Naive thymus-derived CD4-positive, alpha-beta T cell (primary cell): ENCODE measurements at regions not wholly inside any gene's neighbourhood (a gene's known extent, or its start where the extent isn't known, plus 50 kb on each side); places are given as distances from the start of the nearest gene placed in this dataset.

ENCODE experiments used
- ATAC-seq: fragments of 150-1000 bp; cut with Tn5 transposase; 2 replicates; pipeline ENCODE4 v1.10.0; 2021; ENCODE audit warnings: mild to moderate bottlenecking, moderate library complexity
- CTCF ChIA-PET: fragments of 350-600 bp; sonication (Branson Sonifier 250); formaldehyde crosslinking; loops from one replicate; lab custom pipeline; 2021; ENCODE audit warnings: antibody characterized with exemption; lab: Charles Lee
- POLR2A ChIA-PET: fragments of 350-600 bp; sonication (Branson Sonifier 250); formaldehyde crosslinking; loops from one replicate; lab custom pipeline; 2021; ENCODE audit warnings: antibody characterized with exemption, inconsistent platforms; lab: Charles Lee
- DNase-seq, 9 donors: peaks; one replicate each; pipeline versions ENCODE4 v3.0.0 to v3.0.0-alpha.2; 2020 to 2022; ENCODE audit warnings: mixed read lengths in 1 of 9
- H3K27ac ChIP-seq: one replicate; pipeline ENCODE4 v1.7.0; 2013; ENCODE audit warnings: mild to moderate bottlenecking, low read depth, low read length, moderate library complexity
- H3K27me3 ChIP-seq, 2 donors: one replicate each; pipeline ENCODE4 v1.7.0; 2013; ENCODE audit warnings: low read length in 2 of 2, mild to moderate bottlenecking in 2 of 2, moderate library complexity in 2 of 2; ENCODE audit not compliant: control insufficient read depth in 2 of 2, insufficient read depth in 2 of 2
- H3K36me3 ChIP-seq, 3 experiments: 1 replicate in 2 of 3; 2 replicates in 1 of 3; pipeline ENCODE4 v1.7.0; 2013; ENCODE audit warnings: low read length in 3 of 3, mild to moderate bottlenecking in 3 of 3, moderate library complexity in 1 of 3; ENCODE audit not compliant: insufficient read depth in 3 of 3, control insufficient read depth in 2 of 3
- H3K4me1 ChIP-seq, 2 donors: one replicate each; pipeline ENCODE4 v1.7.0; 2013; ENCODE audit warnings: low read length in 2 of 2, mild to moderate bottlenecking in 2 of 2, moderate library complexity in 1 of 2; ENCODE audit not compliant: control insufficient read depth in 2 of 2, insufficient read depth in 2 of 2
- H3K4me3 ChIP-seq: 2 replicates; pipeline ENCODE4 v1.7.0; 2013; ENCODE audit warnings: mild to moderate bottlenecking, low read length
- H3K9me3 ChIP-seq, 3 experiments: 1 replicate in 2 of 3; 2 replicates in 1 of 3; pipeline ENCODE4 v1.7.0; 2013; ENCODE audit warnings: low read length in 3 of 3; ENCODE audit not compliant: control insufficient read depth in 2 of 3
- H3K27ac Mint-ChIP-seq, 9 donors: one replicate each; pipeline ENCODE4 v1.8.0; 2020 to 2022; ENCODE audit warnings: mixed read lengths in 9 of 9, mild to moderate bottlenecking in 8 of 9, moderate library complexity in 5 of 9, inconsistent platforms in 2 of 9
- H3K27me3 Mint-ChIP-seq, 5 donors: one replicate each; pipeline ENCODE4 v1.8.0; 2021 to 2022; ENCODE audit warnings: mixed read lengths in 5 of 5, mild to moderate bottlenecking in 1 of 5
- H3K36me3 Mint-ChIP-seq, 5 donors: one replicate each; pipeline ENCODE4 v1.8.0; 2020 to 2022; ENCODE audit warnings: mixed read lengths in 5 of 5, mild to moderate bottlenecking in 3 of 5, inconsistent platforms in 1 of 5
- H3K4me1 Mint-ChIP-seq, 7 donors: one replicate each; pipeline ENCODE4 v1.8.0; 2020 to 2022; ENCODE audit warnings: mixed read lengths in 7 of 7, mild to moderate bottlenecking in 3 of 7, inconsistent platforms in 1 of 7
- H3K4me3 Mint-ChIP-seq, 10 donors: one replicate each; pipeline ENCODE4 v1.8.0; 2020 to 2022; ENCODE audit warnings: mild to moderate bottlenecking in 10 of 10, mixed read lengths in 10 of 10, moderate library complexity in 6 of 10, inconsistent platforms in 2 of 10
- H3K9me3 Mint-ChIP-seq, 11 donors: one replicate each; pipeline ENCODE4 v1.8.0; 2020 to 2022; ENCODE audit warnings: mixed read lengths in 11 of 11, mild to moderate bottlenecking in 4 of 11, inconsistent platforms in 1 of 11, moderate library complexity in 1 of 11
- intact Hi-C, 2 donors: fragments of 100-400 bp; cut with micrococcal nuclease; formaldehyde crosslinking; loops; one replicate each; pipeline ENCODE4 v1.15.1; 2023

DNA sequence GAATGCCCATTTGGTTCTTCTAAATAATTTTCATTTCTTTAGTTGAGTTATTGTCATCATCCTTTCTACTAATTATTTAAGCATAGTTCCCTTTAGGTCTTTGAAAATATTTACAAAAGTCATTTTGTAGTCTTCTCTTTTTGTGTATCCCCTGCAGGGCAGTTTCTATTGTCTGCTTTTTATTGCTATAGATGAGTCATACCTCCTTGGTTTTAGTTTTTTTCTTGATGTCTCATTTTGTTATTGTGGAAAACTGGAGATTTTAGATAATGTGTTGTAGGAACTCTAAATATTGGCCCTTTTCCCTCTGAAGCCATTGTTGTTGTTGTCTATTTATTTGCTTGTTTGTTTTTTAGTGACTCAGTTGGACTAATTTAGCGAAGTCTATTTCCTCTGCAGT lies 387.9 kb downstream of the NUF2 start:
- Histone ChIP-seq H3K36me3 (no peaks in the 10 kb centered on the region), H3K27me3 (no peaks in the 10 kb centered on the region), H3K9me3 (no peaks in the 10 kb centered on the region), H3K4me3 (no peak overlapping the region), H3K4me1 (no peaks in the 10 kb centered on the region), H3K27ac (no peak overlapping the region)
- ATAC-seq, result no peak
- Mint-ChIP-seq H3K27me3 (peaks cover 0 to 6% (median 0%) of the 10 kb centered on the region in 5 donors), H3K4me1 (no peaks in the 10 kb centered on the region), H3K4me3 (no peak overlapping the region), H3K9me3 (peaks cover 0 to 22% (median 4%) of the 10 kb centered on the region in 11 donors), H3K36me3 (no peaks in the 10 kb centered on the region), H3K27ac (no peak overlapping the region)
- intact Hi-C loops, result no loop called here
- POLR2A ChIA-PET, result interaction anchor here (0.7 kb wide), 1 partner anchor 46 kb away, joined by 3 read pairs; no protein-coding TSS in a partner anchor
- CTCF ChIA-PET, result no interaction called here
- no peak for DNase-seq

DNA sequence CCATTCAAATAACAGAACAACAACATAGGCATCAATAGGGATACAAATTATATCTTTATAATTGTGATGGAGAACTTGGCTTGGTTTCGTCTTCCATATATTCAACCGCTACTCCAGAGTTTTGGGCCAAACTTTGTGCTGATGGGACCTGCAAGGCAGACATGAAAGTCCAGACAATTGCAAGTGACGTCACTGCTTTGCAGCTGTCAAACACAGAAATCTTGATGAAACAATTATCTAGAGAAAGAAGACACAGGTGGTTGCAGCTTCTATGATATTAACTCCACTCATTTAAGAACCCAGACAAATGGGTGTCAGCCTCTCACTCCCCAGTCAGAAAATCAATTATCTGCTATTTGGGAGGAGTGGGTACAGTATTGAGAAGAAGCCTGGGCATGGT lies 390.6 kb downstream of the NUF2 start:
- H3K9me3 Mint-ChIP-seq, result peaks cover 0 to 19% (median 4%) of the 10 kb centered on the region in 11 donors
- no peaks in the 10 kb centered on the region for H3K4me1 Mint-ChIP-seq
- Histone ChIP-seq H3K27ac (no peak overlapping the region), H3K36me3 (no peaks in the 10 kb centered on the region), H3K9me3 (no peaks in the 10 kb centered on the region), H3K4me3 (no peak overlapping the region), H3K27me3 (no peaks in the 10 kb centered on the region), H3K4me1 (no peaks in the 10 kb centered on the region)
- ATAC-seq (no peak), DNase-seq (no peak)
- no peaks in the 10 kb centered on the region for H3K36me3 Mint-ChIP-seq
- intact Hi-C loops, result no loop called here
- H3K27ac Mint-ChIP-seq, result no peak overlapping the region
- H3K4me3 Mint-ChIP-seq, result no peak overlapping the region
- no peaks in the 10 kb centered on the region for H3K27me3 Mint-ChIP-seq
- CTCF ChIA-PET, result no interaction called here
- POLR2A ChIA-PET, result no interaction called here

DNA sequence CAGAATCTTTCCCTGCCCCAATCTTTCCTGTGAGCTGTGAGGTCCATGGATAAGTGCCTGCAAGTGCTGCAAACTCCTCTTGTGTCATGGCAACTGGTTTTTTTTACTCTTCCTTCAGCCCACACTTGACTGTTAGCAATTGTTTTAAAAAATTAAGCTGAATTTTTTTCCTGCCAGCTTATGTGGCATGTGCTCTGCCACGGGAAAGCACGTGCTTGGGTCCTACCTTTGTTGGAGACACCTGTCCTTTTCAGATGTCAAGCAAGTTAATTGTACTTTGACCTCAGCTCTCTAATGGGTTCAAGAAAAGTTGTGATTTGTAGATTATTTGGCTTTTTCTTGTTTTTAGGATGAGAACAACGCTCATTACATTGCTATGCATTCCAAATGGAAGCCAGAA lies 398.5 kb downstream of the NUF2 start:
- Mint-ChIP-seq H3K27ac (no peak overlapping the region), H3K27me3 (no peaks in the 10 kb centered on the region), H3K9me3 (peaks cover 2 to 52% (median 16%) of the 10 kb centered on the region in 11 donors), H3K4me3 (no peak overlapping the region), H3K36me3 (peaks cover 0 to 4% (median 0%) of the 10 kb centered on the region in 5 donors), H3K4me1 (no peaks in the 10 kb centered on the region)
- ChIA-PET CTCF (no interaction called here), POLR2A (no interaction called here)
- H3K4me3 ChIP-seq, result no peak overlapping the region
- H3K36me3 ChIP-seq, result no peaks in the 10 kb centered on the region
- H3K27me3 ChIP-seq, result no peaks in the 10 kb centered on the region
- H3K27ac ChIP-seq, result no peak overlapping the region
- H3K9me3 ChIP-seq, result no peaks in the 10 kb centered on the region
- ATAC-seq (no peak), DNase-seq (no peak)
- intact Hi-C loops, result no loop called here
- no peaks in the 10 kb centered on the region for H3K4me1 ChIP-seq

DNA sequence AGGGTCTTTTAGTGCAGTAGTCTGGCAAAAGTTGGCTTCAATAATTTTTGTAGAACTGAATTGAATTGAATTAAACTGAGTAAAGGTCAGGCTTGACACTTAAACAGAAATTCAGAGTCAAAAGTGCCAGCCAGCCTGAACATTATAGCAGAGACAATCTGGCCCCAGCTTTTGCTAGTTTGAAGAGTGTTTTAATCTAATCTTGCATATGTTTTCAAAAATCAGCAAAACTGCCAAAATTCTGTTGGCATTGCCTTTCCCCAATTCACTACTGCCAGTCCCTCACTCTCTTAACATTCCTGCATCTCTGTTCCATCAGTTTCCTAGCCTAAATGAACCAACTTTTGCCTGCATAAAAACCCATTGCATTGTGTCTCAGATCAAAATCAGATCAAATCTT lies 403.8 kb downstream of the NUF2 start:
- no peak overlapping the region for H3K27ac ChIP-seq
- POLR2A ChIA-PET, result no interaction called here
- no peak overlapping the region for H3K4me3 Mint-ChIP-seq

DNA sequence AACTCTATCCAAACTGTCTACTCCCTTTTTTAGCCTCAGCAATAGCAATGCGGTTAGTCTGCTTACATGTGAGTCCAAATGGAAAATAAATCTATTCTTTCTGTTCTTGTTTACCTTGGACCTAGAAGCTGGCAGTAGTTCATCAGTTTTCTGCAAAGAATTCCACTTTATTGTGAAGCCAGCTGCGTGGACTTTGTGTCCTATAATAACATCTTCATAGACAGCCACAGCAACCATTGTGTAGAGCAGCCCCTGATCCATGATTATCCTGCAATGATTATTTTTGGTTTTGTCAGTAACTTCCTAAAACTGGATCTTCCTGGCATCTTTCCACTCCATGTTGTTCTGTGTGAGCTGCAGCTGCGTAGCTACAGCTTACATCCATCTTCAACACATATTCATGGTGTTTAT lies 408.7 kb downstream of the NUF2 start:
- H3K36me3 Mint-ChIP-seq, result no peaks in the 10 kb centered on the region
- Histone ChIP-seq H3K27ac (no peak overlapping the region), H3K4me3 (no peak overlapping the region), H3K27me3 (no peaks in the 10 kb centered on the region), H3K4me1 (no peaks in the 10 kb centered on the region), H3K36me3 (no peaks in the 10 kb centered on the region), H3K9me3 (no peaks in the 10 kb centered on the region)
- CTCF ChIA-PET, result no interaction called here
- H3K4me3 Mint-ChIP-seq, result no peak overlapping the region
- H3K27ac Mint-ChIP-seq, result no peak overlapping the region
- H3K27me3 Mint-ChIP-seq, result no peaks in the 10 kb centered on the region
- POLR2A ChIA-PET, result no interaction called here
- DNase-seq (no peak), ATAC-seq (no peak)
- peaks cover 0 to 17% (median 6%) of the 10 kb centered on the region in 11 donors for H3K9me3 Mint-ChIP-seq
- H3K4me1 Mint-ChIP-seq, result no peaks in the 10 kb centered on the region
- intact Hi-C loops, result no loop called here

More for the DNA sequence above, 403.8 kb downstream of the NUF2 start:
- no peaks in the 10 kb centered on the region for H3K27me3 Mint-ChIP-seq
- H3K9me3 Mint-ChIP-seq, result peaks cover 2 to 21% (median 9%) of the 10 kb centered on the region in 11 donors
- no peaks in the 10 kb centered on the region for H3K27me3 ChIP-seq
- intact Hi-C loops, result no loop called here
- no peak overlapping the region for H3K27ac Mint-ChIP-seq
- DNase-seq (no peak), ATAC-seq (no peak)
- CTCF ChIA-PET, result no interaction called here
- no peaks in the 10 kb centered on the region for H3K4me1 ChIP-seq
- H3K9me3 ChIP-seq, result no peaks in the 10 kb centered on the region
- no peaks in the 10 kb centered on the region for H3K36me3 ChIP-seq
- H3K4me3 ChIP-seq, result no peak overlapping the region
- no peaks in the 10 kb centered on the region for H3K36me3 Mint-ChIP-seq
- H3K4me1 Mint-ChIP-seq, result no peaks in the 10 kb centered on the region

DNA sequence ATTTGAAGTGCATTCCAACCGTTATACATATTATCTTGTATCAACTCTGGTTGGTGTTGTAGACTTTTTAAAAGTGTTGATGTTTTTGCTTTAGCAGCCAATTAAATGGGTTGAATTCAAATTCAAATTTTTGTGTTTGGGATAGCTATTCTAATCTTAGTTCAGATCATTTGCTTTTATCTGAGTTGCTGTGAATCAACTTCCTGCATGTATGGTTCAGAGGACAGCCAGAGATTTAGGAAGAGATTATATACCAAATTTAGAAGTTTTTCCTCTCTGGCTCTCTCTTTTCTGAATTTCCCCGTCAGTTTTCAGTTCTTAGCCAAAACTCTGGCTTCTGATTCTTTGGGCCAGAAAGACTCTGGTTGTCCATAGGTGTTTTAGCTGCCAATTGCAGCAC lies 415.5 kb downstream of the NUF2 start:
- intact Hi-C loops, result no loop called here
- Histone ChIP-seq H3K9me3 (no peaks in the 10 kb centered on the region), H3K27me3 (no peaks in the 10 kb centered on the region), H3K4me3 (no peak overlapping the region), H3K27ac (no peak overlapping the region), H3K4me1 (no peaks in the 10 kb centered on the region), H3K36me3 (no peaks in the 10 kb centered on the region)
- H3K9me3 Mint-ChIP-seq, result peaks cover 0 to 22% (median 5%) of the 10 kb centered on the region in 11 donors
- DNase-seq, result no peak
- H3K4me3 Mint-ChIP-seq, result no peak overlapping the region
- no peaks in the 10 kb centered on the region for H3K36me3 Mint-ChIP-seq
- CTCF ChIA-PET, result no interaction called here
- no peaks in the 10 kb centered on the region for H3K27me3 Mint-ChIP-seq
- H3K4me1 Mint-ChIP-seq, result no peaks in the 10 kb centered on the region
- no peak for ATAC-seq
- no peak overlapping the region for H3K27ac Mint-ChIP-seq
- POLR2A ChIA-PET, result no interaction called here

DNA sequence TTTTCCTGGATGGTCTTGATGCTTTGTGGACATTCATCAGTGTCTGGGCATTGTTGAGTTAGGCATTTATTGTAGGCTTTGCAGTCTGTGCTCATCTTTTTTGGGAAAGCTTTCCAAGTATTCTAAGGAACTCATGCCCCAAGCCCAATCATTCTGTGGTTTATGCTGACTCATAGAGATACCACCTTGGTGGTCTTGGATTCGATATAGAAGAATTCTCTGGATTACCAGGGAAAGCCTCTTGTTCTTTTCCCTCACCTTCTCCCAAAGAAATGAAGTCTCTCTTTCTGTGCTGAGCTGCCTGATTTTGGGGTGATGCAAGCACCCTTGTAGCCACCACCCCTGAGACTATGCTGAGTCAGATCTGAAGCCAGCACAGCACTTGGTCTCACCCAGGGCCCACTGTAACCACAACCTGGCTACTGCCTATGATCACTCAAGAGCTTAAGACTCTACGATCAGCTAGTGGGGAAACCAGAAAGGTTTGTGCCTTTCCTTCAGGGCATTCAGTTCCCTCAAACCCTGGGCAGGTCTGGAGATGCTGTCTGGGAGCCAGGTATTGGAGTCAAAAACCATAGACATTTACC lies 422.6 kb downstream of the NUF2 start:
- Histone ChIP-seq H3K27me3 (no peaks in the 10 kb centered on the region), H3K4me3 (no peak overlapping the region), H3K36me3 (no peaks in the 10 kb centered on the region), H3K27ac (no peak overlapping the region), H3K4me1 (no peaks in the 10 kb centered on the region), H3K9me3 (peaks cover 0 to 15% (median 0%) of the 10 kb centered on the region in 3 experiments)
- Mint-ChIP-seq H3K4me3 (no peak overlapping the region), H3K36me3 (peaks cover 0 to 6% (median 0%) of the 10 kb centered on the region in 5 donors), H3K27me3 (no peaks in the 10 kb centered on the region), H3K9me3 (peaks cover 7 to 43% (median 23%) of the 10 kb centered on the region in 11 donors), H3K4me1 (no peaks in the 10 kb centered on the region), H3K27ac (no peak overlapping the region)
- intact Hi-C loops, result no loop called here
- no peak for ATAC-seq
- CTCF ChIA-PET, result no interaction called here
- DNase-seq, result no peak
- POLR2A ChIA-PET, result no interaction called here
